ENCODE measurements at regions not wholly inside any gene's neighbourhood (a gene's known extent, or its start where the extent isn't known, plus 50 kb on each side); places are given as distances from the start of the nearest gene placed in this dataset.
A peak's percentile ranks its signal among the peaks of the same experiment; 100 is the strongest.

- DNase-seq: no peak
These were observed 62.7 kb downstream of the SIK1 start for GRCh38 chr21:43364261-43364510.

DNA sequence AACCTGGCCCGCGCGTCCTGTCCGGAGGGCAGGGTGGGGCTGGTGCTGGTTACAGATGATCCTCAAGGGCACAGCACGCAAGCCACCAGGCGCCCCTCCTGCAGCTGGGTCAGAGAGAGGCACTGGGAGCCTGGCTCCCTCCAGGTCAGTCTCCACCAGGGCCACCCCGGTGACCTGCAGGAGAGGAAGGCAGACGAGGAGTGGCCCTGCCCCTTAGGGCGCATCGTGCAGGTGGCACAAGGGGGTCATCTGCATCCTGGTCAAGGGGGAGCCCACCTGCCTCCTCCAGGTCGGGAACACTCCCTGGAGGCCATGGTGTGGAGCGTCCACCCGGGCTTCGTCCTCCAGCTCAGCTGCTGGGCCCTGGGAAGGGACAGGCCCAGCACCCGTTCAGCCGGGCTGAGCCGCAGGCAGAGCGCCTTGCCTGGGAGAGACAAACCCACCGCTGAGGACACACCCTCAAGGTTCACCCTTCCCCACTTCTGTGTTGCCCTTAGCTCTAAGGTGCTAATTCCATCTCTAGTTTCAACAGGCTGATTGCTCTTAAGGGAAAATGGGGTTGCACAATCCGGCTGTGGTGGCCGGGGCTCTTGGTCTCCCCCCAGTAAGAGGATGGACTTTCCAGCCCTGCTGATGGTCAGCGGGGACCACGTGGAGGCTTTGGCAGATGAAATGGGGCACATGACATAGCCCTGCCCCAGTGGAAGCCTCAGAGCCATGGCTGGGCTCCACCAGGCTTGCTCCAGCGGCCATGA is 63.2 kb downstream of the SIK1 start:
- DNase-seq: no peak

DNA sequence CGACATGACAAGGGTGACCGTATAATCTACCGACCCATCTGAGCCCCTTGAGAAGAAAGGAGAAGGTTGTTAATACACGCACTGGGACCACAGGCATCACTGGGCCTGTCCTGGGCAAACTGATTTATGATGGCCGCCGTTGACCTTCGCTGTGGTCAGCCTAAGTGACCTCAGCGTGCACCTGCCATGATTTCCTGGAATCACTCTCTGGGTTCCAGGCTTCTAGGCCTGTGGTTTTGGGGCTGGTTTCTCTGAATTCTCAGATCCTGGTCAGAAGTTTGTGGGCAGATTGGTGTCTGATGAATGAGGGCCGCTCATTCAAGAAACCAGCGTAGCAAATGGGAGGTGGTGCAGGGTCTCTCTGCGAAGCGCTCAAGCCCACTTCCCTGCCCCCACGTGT is 64.0 kb downstream of the SIK1 start:
- no peak for DNase-seq

- DNase-seq: peak; percentile 48
These were observed 64.6 kb downstream of the SIK1 start for GRCh38 chr21:43362321-43362791.

GRCh38 chr21:43361493-43362296 is 65.2 kb downstream of the SIK1 start:
- no peak for DNase-seq

- DNase-seq: no peak
These were observed 65.8 kb downstream of the SIK1 start for GRCh38 chr21:43361127-43361492.

- DNase-seq: no peak
These were observed 66.3 kb downstream of the SIK1 start for GRCh38 chr21:43360441-43361126.

- DNase-seq: no peak
These were observed 67.8 kb downstream of the SIK1 start for GRCh38 chr21:43358940-43359822.

DNA sequence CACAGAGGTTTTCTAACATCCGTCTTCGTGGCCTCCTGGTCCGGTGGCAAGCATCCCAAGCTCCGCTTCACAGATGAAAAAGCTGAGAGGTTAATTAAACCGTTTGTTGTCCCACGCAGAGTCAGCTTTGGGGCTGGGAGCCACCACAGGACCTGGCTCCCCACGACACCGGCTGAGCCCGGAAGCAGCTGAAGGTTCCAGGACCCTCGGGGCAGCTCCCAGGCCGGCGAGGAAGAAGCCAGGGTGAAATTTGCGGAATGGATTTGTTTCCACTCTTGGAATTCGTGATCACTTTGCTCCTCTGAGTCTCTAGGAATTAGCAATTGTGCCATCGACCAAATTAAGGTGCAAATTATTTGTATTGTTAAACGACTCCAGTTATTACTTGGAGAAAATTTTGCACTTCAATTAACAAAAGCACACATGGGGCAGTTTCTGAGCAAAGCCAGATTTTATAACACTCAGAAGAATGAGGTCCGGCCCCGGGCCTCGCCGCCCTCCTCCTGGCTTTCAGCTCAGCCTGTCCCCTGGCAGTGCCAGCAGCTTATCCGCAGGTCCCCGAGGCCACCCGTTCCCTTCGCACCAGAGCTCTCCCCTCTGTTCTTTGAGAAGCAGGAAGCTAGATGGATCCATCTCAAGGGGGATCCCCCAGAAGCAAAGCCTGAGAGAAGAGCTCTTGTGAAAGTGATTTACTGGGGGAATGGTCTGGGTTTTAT is 69.1 kb downstream of the SIK1 start:
- DNase-seq: no peak

- peak; percentile 32 for DNase-seq
These were observed 71.0 kb downstream of the SIK1 start for GRCh38 chr21:43355925-43356289.

DNA sequence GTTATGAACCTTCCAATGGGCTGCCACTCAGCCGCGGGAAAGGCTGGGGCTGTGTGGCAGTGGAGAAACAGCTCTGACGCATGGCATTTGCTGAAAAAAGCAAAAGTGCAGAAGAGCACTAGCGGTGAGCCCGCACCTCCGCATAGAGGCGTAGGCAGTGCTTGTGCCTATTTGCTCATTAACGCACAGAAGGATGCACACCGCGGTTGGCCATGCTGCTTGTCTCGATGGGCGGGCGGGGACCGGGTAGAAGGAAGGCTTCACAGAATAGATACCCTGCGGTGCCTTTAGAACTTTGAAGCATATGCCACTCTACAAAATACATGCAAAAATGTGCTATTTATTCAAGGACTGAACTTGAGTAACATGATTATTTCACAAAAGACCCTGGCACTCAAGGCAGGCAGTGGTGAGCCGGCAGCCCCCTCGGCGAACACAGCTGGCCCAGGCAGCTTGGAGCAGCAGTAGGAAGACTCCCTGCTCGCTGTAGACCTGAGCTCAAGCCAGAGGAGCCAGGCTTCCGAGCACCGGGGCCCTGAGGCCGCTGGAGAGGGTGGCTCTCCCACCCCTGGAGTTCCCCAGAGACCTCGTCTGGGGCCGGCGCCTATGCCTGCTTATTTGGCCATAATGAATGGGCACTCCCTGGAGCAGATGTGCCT is 71.5 kb downstream of the SIK1 start:
- DNase-seq: no peak

- no peak for DNase-seq
These were observed 72.3 kb downstream of the SIK1 start for GRCh38 chr21:43354666-43355065.

DNA sequence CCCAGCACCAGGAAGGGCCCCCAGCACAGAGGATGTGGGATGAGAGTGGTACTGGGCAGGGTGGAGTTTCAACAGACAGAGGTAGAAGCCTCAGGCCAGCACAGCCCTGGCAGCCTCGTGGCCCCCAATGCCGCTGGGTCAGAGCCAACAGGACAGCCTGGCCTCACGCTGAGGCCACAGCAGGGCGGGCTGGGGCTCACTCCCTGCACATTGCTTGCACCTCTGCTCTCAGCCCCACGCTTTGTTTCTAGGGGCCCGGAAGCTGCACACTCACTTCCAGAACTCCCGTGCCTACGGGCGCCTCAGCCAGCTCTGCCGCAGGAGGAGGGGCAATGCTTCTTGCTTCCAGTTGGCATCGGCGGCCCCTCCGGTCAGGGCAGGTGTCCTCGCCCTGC is 72.9 kb downstream of the SIK1 start:
- DNase-seq: no peak

- no peak for DNase-seq
These were observed 73.5 kb downstream of the SIK1 start for GRCh38 chr21:43353282-43354025.

DNA sequence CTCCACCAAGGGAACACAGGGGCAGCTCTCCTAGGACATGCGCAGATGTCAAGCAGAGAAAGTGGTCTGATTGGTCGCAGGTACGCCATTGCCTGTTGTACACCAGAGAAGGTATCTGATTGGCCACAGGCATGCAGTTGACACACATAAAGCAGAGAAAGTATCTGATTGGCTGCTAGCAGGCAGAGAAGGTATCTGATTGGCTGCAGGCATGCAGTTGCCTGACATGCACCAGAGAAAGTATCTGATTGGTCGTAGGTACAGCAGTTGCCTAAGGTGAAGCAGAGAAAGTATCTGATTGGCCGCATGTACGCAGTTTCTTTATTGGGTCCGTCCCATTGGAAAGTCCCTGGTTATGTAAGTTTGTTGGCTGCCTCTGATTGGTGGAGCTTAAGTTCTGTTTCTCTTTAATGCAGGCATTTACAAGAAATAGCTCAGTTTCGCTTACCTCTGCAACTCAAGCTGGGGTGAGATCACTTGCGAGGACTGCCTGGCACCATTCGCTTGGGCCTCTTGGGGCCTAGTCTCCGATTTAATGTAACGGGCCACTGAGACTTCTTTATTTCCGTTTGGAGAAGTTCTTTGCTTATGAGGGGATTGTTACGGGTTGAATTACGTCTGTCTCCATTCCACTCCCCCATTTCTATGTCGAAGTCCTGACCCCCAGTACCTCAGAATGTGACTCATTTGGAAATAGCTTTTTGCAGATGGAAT is 74.2 kb downstream of the SIK1 start:
- no peak for DNase-seq

DNA sequence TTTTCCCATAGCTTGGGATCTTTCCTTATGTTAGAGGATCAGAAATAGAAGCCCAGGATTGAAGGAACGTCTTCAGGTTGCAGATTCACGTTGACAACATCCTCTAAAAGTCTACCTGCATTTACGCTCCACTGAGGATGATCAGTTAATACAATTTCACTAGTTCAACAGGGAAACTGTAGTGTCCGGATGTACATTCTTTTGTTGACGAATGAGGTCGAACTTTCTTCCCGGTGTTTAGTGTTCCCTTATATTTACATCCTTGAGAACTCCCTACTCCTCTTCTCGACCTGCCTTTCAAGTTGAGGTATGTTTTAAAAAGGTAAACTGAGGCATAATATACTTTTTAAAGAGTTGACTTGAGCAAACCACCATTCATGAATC is 74.8 kb downstream of the SIK1 start:
- no peak for DNase-seq

- DNase-seq: no peak
These were observed 75.3 kb downstream of the SIK1 start for GRCh38 chr21:43351501-43352153.

DNA sequence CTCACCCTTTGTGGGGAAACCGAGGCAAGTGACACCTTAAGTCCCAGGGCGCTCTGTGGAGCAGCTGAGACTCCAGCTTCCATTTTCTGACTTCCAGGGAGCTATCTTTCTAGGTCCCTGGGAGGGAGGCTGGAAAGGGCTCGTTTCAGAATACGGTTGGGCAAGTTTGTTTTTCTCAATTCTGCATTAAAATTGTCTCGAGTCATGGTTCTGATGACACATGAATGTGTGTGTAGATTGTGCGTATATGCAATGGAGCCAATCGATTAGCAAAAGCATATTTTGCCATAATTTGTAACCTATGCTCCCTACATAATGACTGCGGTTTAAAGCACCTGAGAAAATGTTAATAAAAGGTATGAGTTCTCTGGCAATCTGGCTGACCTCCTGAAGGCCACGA is 77.3 kb downstream of the SIK1 start:
- no peak for DNase-seq

DNA sequence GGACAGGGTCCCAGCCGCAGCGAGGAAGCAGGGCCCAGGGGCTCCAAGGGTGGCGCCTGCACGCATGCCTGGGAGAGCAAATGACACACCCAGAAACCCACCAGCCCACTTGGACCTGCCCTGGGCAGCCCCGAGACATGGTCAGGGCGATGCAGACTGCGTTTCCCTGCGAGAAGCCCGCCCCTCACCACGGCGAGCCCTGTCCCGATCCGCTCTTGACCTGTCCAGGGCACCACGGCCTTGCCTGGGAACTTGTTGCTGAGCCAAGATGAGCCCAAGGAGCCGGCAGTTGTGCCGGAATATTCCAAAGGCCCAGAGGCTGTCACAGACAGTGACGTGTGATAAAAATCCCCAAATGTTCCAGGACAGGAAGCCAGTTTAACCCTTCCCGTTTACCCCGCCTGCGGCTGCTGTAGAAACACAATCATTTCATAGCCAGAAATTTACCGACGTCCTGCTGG is 78.1 kb downstream of the SIK1 start:
- no peak for DNase-seq
